ENCODE measurements at regions not wholly inside any gene's neighbourhood (a gene's known extent, or its start where the extent isn't known, plus 50 kb on each side); places are given as distances from the start of the nearest gene placed in this dataset.
"Not testable (repeated sequence)": the region's sequence is repeated elsewhere in the genome, so short reads cannot be mapped to it uniquely, and the experiment has no call there.

GRCh38 chr4:159564615-159565014 lies 461.7 kb downstream of the RAPGEF2 start:
- TF ChIP-seq ZFX (IDR thresholded peaks at IDR 0.05; ENCODE audit: borderline replicate concordance): no peak
- no peak overlapping the region for H3K27ac ChIP-seq

- no peak for TF ChIP-seq CTCF (IDR thresholded peaks at IDR 0.05)
- TF ChIP-seq ZFX (IDR thresholded peaks at IDR 0.05; ENCODE audit: borderline replicate concordance): no peak
- no peak overlapping the region for H3K27ac ChIP-seq
These were observed 463.9 kb downstream of the RAPGEF2 start for GRCh38 chr4:159566786-159567185.

GRCh38 chr4:159577241-159577640 lies 474.4 kb downstream of the RAPGEF2 start:
- TF ChIP-seq ZFX (IDR thresholded peaks at IDR 0.05; ENCODE audit: borderline replicate concordance) (no peak), CTCF (IDR thresholded peaks at IDR 0.05) (no peak)
- H3K27ac ChIP-seq: no peak overlapping the region

GRCh38 chr4:159582685-159583084 lies 479.8 kb downstream of the RAPGEF2 start:
- no peak overlapping the region for H3K27ac ChIP-seq
- no peak for TF ChIP-seq ZFX (IDR thresholded peaks at IDR 0.05; ENCODE audit: borderline replicate concordance)
- TF ChIP-seq CTCF (IDR thresholded peaks at IDR 0.05): no peak

- H3K27ac ChIP-seq: no peak overlapping the region
- TF ChIP-seq CTCF (IDR thresholded peaks at IDR 0.05) (no peak), ZFX (IDR thresholded peaks at IDR 0.05; ENCODE audit: borderline replicate concordance) (no peak)
These were observed 490.1 kb downstream of the RAPGEF2 start for GRCh38 chr4:159592898-159593556.

GRCh38 chr4:159593681-159594080 lies 490.8 kb downstream of the RAPGEF2 start:
- TF ChIP-seq CTCF (IDR thresholded peaks at IDR 0.05): no peak
- TF ChIP-seq ZFX (IDR thresholded peaks at IDR 0.05; ENCODE audit: borderline replicate concordance): no peak
- H3K27ac ChIP-seq: no peak overlapping the region

GRCh38 chr4:159594576-159594975 lies 491.7 kb downstream of the RAPGEF2 start:
- H3K27ac ChIP-seq: no peak overlapping the region
- TF ChIP-seq ZFX (IDR thresholded peaks at IDR 0.05; ENCODE audit: borderline replicate concordance): no peak
- no peak for TF ChIP-seq CTCF (IDR thresholded peaks at IDR 0.05)

- not testable (repeated sequence) for H3K27ac ChIP-seq
These were observed 492.2 kb downstream of the RAPGEF2 start for GRCh38 chr4:159595101-159595500.

Measured in 22Rv1 (cell line).